ENCODE measurements at regions not wholly inside any gene's neighbourhood (a gene's known extent, or its start where the extent isn't known, plus 50 kb on each side); places are given as distances from the start of the nearest gene placed in this dataset.

DNA sequence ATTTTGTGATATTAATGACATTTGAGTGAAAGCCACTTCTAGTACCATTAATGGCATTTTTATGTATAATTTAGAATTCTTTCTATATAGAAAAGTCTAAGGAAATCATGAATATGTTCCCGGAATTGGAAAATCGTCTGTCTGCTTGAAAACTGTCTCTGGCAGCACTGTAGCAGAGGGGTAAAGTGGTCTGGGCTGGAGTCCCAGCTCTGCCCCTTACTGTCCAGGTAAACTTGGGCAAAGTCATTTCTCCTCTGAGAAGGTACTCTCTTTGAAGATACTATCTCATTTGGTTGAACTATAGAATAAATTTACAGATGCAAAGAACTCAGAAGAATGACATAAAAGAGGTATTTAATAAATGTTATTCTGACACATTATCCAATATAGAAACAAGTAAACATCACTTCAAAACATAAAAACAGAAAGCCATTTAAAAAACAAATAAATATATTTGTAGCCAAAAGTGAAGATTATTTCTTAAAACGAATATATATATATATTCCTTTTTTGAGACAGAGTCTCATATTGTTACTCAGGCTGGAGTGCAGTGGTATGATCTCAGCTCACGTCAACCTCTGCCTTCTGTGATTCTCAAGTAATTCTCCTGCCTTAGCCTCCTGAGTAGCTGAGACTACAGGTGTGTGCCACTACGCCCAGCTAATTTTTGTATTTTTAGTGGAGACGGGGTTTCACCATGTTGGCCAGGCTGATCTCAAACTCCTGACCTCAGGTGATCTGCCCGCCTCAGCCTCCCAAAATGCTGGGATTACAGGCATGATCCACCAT, 149.8 kb upstream of the ITGA4 start:
- DNase-seq (ENCODE audit: low spot score) (no peak), ATAC-seq (no peak), FAIRE-seq (no peak)
- H3K9me3 ChIP-seq (ENCODE audit: low read length): no peaks in the 10 kb centered on the region
- TF ChIP-seq YY1 (IDR thresholded peaks at IDR 0.05; ENCODE audit: insufficient read depth, insufficient replicate concordance, low read depth, low read length) (no peak), CEBPB (IDR thresholded peaks at IDR 0.05; ENCODE audit: borderline replicate concordance, low read depth, low read length) (no peak), SMARCC2 (IDR thresholded peaks at IDR 0.05) (no peak), CAMTA2 (CRISPR knock-in tag; IDR thresholded peaks at IDR 0.05; ENCODE audit: borderline replicate concordance) (no peak), MAFF (IDR thresholded peaks at IDR 0.05; ENCODE audit: low read depth, low read length) (no peak), SIX4 (CRISPR knock-in tag; IDR thresholded peaks at IDR 0.05) (no peak), ZNF12 (CRISPR knock-in tag; IDR thresholded peaks at IDR 0.05) (no peak), XBP1 (CRISPR knock-in tag; IDR thresholded peaks at IDR 0.05) (no peak), ZNF672 (CRISPR knock-in tag; IDR thresholded peaks at IDR 0.05) (no peak), ZNF230 (CRISPR knock-in tag; IDR thresholded peaks at IDR 0.05) (no peak), FOXO1 (CRISPR knock-in tag; IDR thresholded peaks at IDR 0.05) (no peak), FOXC1 (CRISPR knock-in tag; IDR thresholded peaks at IDR 0.05; ENCODE audit: borderline replicate concordance) (no peak), ZNF772 (CRISPR knock-in tag; IDR thresholded peaks at IDR 0.05) (no peak), YEATS4 (CRISPR knock-in tag; IDR thresholded peaks at IDR 0.05; ENCODE audit: borderline replicate concordance) (no peak), POLR2AphosphoS2 (IDR thresholded peaks at IDR 0.05; ENCODE audit: low read depth, low read length) (no peak)
- TF ChIP-seq, protein P1, sequence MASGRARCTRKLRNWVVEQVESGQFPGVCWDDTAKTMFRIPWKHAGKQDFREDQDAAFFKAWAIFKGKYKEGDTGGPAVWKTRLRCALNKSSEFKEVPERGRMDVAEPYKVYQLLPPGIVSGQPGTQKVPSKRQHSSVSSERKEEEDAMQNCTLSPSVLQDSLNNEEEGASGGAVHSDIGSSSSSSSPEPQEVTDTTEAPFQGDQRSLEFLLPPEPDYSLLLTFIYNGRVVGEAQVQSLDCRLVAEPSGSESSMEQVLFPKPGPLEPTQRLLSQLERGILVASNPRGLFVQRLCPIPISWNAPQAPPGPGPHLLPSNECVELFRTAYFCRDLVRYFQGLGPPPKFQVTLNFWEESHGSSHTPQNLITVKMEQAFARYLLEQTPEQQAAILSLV (CRISPR knock-in tag; IDR thresholded peaks at IDR 0.05; ENCODE audit: borderline replicate concordance): no peak
- TF ChIP-seq, protein P2, sequence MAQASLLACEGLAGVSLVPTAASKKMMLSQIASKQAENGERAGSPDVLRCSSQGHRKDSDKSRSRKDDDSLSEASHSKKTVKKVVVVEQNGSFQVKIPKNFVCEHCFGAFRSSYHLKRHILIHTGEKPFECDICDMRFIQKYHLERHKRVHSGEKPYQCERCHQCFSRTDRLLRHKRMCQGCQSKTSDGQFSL (CRISPR knock-in tag; IDR thresholded peaks at IDR 0.05): no peak
- WGBS (ENCODE audit: low lambda C conversion rate): 39% methylated on average over 7 of the region's 7 CpGs
- intact Hi-C loops (cut with micrococcal nuclease; ENCODE audit: unreplicated experiment): no loop called here
- no peak overlapping the region for H3K4me3 ChIP-seq (replicated peaks in 1 of 3; ENCODE audit: insufficient read depth in 1 of 3, low read depth in 2 of 3, low read length in 3 of 3)
- H3K4me2 ChIP-seq (ENCODE audit: low read depth, low read length): no peak overlapping the region
- CTCF ChIA-PET (ENCODE audit: low intra/inter-chr PET ratio, low total read pairs): no interaction called here
- H3K4me1 ChIP-seq (ENCODE audit: insufficient read depth, low read length): peaks cover 23% of the 10 kb centered on the region
- H4K20me1 ChIP-seq (ENCODE audit: insufficient read depth, low read length): no peaks in the 10 kb centered on the region
- no peak overlapping the region for H2AFZ ChIP-seq (ENCODE audit: low read length)
- no peak overlapping the region for H3K27ac ChIP-seq (ENCODE audit: extremely low read length, insufficient read depth, low read length)
- in situ Hi-C loops (cut with HindIII; ENCODE audit: extremely low pct_ligation_motif_present, low pct_unique_long_range_greater_than_20kb): no loop called here
- no peaks in the 10 kb centered on the region for H3K36me3 ChIP-seq (replicated peaks in 1 of 2; ENCODE audit: control insufficient read depth in 1 of 2, insufficient read depth in 2 of 2, low read length in 2 of 2)
- POLR2A ChIA-PET: no interaction called here
- no peaks in the 10 kb centered on the region for H3K27me3 ChIP-seq (ENCODE audit: control insufficient read depth in 1 of 2, insufficient read depth in 2 of 2, low read length in 2 of 2)
- H3K9ac ChIP-seq (ENCODE audit: insufficient read depth, low read depth, low read length): no peak overlapping the region
- no peaks in the 10 kb centered on the region for H3K79me2 ChIP-seq (ENCODE audit: insufficient read depth, low read length)
- BruUV-seq (replicated peaks): no TSS peak

Measured in HepG2 (cell line).